Nucleus accumbens (tissue), 56 donors: ENCODE measurements at regions not wholly inside any gene's neighbourhood (a gene's known extent, or its start where the extent isn't known, plus 50 kb on each side); places are given as distances from the start of the nearest gene placed in this dataset.

Source experiments
- DNase-seq, 56 donors: peaks; one replicate each; lab custom pipeline; 2025; lab: John Stamatoyannopoulos, UW

DNA sequence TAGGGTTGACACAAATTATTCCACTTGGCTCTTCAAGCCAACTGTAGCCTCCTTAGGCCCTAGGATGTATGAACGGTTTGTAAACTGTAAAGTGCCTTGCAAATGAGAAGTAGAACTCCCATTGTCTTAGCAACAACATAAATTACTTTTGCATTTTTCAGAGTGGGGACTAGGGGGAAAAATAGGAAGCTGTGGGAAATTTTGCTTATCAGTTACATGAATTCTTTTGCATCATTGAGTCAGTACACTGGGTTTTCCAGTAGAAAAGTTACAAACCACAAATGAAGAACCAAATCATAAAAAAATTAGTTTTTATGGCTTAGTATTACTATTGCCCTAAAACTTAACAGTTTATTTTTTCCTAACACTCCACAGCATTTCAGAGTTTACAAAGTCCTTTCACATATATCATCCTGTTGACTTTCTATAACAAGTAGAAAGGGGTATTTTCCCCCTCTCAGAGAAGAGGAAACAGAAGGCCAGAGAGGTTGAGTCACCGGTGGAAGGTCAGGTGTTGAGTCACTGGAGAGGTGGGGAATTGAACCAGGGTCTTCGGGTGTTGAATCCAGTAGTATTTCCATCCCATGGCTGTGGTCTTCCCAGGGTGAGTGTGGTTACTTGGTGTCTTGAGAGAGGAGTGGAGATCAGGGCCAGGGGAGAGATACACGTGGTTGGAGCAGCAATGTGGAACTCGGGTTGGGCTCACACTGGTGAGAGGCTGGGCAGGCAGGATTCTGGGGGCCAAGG, 71.9 kb upstream of the USP24 start:
- DNase-seq: no peak

DNA sequence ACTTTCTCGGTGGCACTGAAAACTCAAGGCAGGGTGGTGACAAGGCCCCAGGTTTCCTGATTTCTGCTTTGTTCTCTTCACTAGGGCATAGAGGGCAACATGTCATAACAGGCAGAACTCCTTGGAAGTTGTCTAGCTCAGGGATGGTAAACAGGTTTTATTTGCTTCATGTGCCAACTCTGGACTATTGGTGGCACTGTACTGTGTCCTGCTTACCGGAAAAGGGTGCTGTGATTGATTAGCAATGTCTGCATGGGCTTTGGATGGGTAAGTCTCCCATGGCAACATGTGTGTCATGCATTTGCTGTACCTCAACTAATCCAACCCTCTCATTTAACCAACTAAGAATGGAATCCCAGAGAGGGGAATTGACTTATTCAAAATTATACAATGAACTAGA, 70.7 kb upstream of the USP24 start:
- no peak for DNase-seq

DNA sequence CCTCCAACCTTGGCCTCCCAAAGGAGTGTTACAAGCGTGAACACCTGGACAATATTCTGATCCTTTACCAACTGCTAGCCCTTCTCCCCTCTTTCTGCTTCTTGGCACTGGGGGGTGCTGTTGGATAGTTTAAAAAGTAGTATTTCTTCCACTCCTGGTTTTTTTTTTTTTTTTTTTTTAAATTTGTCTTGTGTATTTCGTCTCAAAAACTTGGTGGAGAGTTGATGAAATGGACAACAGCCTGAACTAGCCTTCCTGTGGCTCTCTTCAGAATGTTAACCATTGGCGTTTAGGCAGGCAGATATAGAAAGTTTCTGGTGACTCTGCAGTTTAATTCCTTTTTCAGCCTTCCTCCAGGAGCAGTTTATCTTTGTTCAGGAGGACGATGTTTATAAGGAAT, 69.7 kb upstream of the USP24 start:
- peak in 14 of 56 donors; percentile 1 to 48 (median 8) for DNase-seq

DNA sequence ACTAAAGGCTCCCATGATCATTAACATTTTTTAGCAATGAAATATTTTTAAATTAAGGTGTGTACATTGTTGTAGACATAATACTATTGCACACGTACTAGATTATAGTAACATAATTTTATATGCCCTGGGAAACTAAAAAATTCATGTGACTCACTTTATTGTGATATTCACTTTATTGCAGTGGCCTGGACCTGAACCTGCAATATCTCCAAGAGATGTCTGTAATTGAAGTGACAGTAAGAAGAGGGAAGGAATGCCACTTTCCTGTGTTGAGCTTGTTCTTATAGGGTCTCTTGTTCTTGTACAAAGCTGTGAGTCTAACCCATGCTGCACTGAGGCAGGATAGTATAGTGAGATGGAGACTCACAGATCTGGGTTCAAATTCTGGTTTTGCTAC, 66.9 kb upstream of the USP24 start:
- DNase-seq: no peak

DNA sequence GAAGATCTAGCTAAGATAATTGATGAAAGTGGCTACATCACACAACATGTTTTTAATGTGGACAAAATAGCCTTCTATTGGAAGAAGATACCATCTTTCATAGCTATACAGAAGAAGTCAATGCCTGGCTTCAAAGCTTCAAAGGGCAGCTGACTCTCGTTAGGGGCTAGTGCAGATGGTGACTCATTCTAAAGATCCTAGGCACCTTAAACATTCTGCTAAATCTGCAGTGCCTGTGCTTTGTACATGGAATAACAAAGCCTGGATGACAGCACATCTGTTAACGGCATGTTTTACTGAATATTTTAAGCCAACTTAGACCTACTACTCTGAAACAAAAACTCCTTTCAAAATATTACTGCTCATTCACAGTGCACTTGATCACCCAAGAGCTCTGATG, 65.6 kb upstream of the USP24 start:
- no peak for DNase-seq

DNA sequence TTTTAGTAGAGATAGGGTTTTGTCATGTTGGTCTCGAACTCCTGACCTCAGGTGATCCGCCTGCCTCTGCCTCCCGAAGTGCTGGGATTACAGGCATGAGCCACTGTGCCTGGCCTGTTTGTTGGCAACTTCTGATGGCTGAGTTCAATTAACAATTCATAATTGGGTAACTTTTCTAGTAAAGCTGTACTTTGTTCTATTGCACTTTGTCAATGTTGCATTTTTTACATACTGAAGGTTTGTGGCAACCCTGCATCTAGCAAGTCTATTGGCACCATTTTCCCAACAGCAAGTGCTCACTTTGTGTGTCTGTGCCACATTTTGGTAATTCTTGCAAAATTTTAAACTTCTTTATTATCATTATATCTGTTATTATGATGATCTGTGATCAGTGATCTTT, 64.5 kb upstream of the USP24 start:
- DNase-seq: no peak

DNA sequence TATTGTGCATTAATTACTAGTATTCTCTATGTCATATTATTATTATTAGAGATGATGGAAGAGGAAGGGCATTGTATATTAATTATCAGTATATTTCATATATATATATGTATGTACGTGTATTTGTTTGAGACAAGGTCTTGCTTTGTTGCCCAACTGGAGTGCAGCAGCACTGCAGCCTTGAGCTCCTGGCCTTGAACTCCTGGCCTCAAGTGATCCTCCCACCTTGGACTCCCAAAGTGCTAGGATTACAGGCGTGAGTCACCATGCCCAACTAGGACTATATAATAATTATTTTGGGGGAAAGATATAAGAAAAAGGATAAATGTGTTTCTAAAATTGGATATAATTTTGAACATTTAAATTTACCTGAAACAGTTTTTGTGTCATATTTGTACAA, 63.2 kb upstream of the USP24 start:
- DNase-seq: no peak

DNA sequence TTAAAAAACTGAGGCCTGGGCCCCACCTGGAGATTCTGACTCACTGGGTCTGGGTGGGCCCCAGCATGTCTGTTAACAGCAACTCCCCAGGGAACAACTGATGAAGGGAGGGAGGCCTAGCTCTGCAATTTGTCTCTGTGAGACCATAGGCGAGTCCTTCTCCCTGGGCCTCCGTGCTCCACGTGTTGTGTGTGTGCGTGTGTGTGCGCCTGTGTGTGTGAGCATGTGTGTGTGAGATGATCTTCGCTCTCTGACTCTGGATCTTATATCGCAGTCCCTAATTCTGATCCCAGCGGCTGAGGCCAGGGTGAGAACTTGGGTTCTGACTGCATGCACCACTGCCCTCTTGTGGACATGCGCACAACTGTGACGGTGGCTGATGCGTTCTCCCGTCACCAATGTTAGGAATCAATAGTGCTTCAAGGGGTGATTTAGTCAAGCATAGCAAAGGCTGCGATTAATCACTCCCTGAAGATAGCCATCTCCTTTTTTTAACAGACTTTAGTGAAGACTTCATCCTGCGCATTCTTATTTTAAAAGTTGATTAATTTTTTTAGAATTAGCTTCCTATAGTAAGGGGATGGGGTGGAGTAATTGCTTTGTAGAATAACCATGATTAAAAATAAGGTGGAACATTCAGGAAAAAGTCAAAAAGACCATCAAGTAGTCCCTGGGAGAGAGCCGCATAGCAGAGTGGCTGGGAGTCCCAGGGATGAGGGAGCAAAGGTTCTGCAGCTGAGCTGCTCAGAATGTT, 62.4 kb upstream of the USP24 start:
- peak in 52 of 56 donors; percentile 9 to 90 (median 62) for DNase-seq

DNA sequence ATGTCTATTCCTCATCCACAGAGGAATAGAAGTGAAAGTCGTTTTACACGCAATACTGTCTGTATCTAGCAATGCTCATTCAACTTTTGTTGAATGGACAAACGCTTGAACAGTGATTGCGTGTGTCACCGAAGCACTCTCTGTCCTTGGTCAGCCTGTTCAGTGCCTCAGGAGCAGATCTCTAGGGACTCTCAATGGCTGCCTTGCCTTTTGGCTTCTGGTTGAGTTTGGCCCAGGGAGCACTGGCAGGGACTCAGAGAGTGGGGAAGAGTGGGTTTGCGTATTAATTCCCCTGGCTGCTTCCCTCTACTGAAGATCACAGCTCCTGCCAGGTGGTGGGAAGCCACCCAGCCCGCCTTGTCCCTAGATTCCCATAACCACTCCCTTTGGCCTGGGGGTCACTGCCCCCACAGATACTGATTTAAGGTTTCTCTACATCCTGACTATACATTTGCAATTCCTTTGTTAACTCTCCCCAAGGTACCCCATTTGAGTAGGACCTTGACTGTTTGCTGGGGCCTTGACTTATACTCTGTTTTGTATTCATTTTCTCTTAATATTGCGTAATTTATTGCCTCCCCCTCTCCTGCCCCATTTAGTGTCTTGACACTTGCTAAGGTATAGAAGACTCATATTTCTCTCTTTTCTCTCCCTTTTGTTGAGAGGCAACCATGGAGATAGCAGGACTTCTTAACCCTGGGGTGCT, 61.7 kb upstream of the USP24 start:
- peak in 32 of 56 donors; percentile 5 to 65 (median 22) for DNase-seq

DNA sequence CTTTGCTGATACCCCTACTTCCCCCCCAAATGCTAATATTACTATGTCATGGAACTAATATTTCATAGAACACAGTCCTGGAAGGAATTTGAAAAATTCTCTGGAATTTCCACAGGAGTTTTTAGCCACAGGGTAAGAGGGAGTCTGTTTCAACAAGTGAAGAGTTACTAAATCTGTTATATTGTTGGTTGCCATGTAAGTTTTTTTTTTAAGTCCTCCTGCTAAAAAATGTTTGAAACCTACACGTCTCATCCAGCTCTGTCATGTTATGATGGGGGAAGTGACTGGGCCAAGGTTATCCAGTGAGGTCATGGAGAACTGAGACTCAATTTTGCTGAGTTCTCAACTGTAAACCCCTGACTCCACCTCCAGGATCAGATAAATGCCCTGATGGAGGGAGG, 60.8 kb upstream of the USP24 start:
- no peak for DNase-seq

DNA sequence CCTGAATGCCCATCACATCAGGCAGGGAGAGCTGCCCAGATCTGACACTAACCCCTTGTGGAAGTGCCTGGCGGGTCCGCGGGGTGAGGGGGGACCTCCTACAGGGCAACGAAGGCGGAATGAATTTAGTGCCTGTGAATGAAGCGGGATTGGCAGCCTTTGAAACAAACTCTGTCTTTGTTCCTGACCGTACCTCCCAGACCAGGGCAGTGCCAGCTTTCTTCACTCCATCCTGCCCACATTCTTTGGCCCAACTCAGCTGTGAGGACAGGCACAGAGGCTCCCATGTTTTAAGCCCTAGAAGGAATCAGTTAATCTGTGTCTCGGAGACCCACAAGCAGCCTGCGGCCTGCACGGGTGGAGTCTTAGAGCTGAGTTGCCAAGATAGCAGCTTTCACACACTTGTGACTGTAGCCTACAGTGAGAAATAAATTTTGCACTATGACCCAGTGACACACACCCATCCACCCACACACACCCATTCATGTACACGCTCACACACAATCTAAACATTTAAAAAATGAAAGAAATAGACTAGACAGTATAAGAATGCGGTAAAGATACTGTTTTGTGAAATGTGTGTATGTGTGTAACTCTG, 60.1 kb upstream of the USP24 start:
- peak in 48 of 56 donors; percentile 7 to 69 (median 34) for DNase-seq

DNA sequence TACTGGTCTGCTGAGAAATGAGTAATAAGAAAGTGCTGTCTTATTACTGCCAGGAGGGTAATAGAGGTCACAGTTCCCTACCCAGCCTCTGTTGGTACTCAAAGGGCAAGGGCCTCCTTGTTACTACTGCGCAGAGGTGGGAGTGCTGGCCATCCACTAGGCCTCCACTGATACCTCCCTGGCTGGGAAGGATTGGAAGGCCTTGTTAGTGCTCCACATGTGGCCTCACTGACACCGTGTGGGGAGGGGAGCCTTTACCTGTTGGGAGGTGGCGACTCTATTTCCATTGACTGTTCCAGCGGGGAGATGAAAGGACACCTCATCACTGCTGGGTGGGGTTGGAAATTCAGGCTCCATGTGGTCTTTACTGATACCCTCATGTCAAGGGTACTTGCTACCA, 57.8 kb upstream of the USP24 start:
- DNase-seq: no peak
